A172 (cell line): ENCODE measurements at regions not wholly inside any gene's neighbourhood (a gene's known extent, or its start where the extent isn't known, plus 50 kb on each side); places are given as distances from the start of the nearest gene placed in this dataset.

Source experiments
- DNase-seq: peaks from one replicate; pipeline ENCODE4 v3.0.0-alpha.2; 2015; ENCODE audit warnings: low spot score

DNA sequence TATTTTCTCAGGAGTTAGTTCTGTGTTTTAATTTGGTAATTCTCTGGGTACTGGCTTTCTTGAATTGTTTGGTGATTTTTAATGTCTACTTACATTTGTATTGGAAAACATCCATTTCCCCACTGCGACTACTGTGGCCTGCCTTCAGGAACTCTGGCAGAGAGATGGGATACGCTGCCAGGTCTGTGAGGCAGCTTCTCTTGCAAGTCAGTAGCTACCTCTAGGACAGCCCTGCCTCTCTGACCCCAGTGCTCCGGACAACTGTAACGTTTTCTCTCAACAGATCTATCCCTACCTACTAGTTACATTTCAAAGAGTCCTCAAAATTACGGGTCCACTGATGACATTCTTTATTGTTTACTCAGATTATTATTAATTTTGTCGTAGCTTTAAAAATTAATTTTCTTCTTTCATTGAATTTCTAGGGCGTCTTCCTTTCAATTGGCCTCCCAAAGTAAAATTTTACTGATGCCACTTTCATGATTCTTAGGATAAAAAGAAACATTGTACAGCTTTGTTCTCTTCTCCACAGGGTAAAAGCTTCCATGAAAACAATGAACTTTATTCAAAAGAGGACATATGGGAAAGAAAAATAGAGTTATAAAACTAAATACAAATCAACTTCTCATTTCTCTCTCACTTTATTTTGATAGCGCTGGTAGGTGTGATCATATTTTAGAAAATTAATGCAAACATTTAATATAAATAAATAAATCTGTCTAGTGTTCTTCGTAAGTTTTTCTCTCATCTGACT, 123.2 kb upstream of the GOLGA8J start:
- DNase-seq = no peak

- DNase-seq = no peak
Measured at GRCh38 chr15:29952225-29952624, 130.0 kb upstream of the TJP1 start.

DNA sequence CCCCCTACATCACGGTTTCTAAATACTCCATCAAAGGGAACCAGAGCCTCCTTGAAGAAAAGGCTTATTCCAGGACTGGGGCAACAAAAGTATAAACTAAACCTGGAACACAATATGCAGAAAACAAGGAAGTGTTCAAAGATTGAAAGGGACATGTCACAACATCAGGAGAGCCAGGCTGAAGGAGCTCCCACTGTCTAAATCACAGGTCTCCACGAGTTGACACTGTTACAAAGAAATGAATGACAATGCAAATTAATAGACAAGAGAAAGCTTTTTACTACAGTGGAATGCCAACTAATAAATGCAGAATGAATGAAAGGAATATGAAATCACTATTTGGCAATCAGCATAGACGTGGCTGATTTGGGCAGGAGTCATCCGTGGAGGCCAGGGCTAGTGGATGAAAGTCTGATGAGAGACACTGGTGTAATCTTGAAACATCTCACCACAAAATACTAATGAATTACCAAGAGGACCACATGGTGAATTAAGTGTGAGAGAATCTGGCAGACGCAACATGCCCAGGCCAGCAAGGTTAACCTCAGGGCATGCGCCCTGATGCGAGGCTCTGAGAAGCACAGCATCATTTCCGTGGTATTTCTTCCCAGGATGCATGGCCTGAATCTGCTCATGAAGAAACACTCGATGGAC, 123.8 kb upstream of the TJP1 start:
- DNase-seq = no peak

DNA sequence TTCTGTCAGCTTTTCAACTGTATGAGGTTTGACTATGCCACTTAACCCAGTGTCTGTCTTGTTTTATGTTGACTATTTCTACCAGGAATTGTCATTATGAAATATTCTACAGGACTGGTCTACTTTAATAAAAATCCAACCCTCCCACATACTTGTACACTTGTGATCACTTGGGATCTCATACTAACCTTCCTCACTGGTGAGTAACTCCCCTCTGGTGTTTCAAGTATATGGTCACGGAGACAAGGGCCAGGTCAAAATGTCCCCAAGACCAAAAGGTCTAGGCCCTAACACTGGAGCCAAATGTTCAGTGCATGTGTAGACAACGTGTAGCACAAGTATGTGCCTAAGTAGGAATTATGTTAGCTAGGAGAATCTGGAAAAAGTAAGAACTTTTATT, 122.7 kb upstream of the TJP1 start:
- no peak for DNase-seq

DNA sequence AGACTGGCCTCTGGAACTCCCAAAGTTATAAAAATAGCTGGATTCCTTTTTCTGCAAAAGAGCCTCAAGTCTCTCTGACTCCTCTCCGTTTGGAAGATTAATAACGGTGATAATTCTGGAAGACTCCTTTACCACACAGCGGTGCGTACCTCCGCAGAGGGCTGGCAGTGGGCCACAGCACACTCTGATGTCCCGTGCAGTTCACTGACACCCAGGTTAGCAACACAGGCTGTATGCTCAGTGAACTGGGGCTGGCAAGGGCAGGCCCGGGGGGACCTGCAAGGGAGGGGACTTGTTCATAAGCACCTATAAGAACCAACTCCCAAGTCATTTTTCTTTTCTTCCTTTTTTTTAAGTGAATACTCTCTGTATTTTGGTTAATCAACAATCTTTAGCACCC, 120.3 kb upstream of the TJP1 start:
- no peak for DNase-seq

- no peak for DNase-seq
Measured at GRCh38 chr15:29942143-29942542, 119.9 kb upstream of the TJP1 start.

DNA sequence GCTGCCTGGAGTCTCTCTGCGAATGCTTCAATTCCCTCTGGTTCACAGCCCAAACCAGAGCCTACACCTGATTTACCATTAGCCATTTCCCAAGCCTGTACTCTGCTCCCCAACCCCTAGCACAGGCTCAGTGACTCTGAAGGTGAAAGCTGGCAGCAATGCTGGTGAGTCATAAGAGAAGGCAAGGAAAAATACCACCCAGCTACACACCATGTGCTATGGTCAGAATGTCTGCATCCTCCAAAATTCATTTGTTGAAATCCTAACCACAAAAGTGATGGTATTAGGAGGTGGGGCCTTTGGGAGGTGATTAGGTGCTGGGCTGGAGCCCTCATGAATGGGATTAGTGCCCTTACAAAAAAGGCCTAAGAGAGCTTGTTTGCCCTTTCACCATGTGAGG, 117.1 kb upstream of the TJP1 start:
- peak; percentile 70 for DNase-seq

GRCh38 chr15:29938361-29939335, 116.4 kb upstream of the TJP1 start:
- no peak for DNase-seq

- DNase-seq = no peak
Measured at GRCh38 chr15:29937956-29938355, 115.7 kb upstream of the TJP1 start.

DNA sequence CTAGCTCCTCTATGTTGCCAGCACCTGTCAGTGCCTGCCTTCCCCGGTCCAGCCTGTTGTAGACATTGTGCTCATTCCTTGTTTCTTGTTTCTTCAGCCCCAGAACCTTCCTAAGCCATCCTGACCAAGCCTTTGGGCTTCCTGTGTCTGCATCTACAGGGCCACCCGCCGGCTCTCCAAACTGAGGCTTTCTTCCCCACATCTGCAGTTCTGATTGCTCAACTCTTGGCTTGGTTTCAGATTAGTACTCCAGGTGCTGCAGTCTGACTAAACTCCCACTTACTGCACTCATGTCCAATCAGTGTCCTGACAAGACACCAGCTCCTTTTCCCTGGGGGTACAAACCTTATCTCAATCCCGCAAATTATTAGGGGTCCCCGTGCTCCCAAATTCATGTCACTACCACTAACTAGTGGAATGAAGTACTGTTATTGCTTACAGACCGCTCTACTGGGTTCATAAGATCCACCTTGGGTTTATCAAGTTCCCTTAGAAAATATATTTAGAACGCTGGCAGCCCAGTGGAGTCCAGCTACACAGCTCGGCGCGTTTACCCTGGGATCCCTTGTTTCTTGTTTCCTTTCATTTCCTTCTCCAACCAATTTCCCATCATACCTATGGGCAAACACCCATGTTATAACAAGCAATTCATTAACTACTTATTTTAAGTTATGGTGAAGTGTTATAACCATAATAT, 114.2 kb upstream of the TJP1 start:
- no peak for DNase-seq

- no peak for DNase-seq
Measured at GRCh38 chr15:29935296-29936004, 113.2 kb upstream of the TJP1 start.

- DNase-seq = peak; percentile 77
Measured at GRCh38 chr15:29934251-29934650, 112.0 kb upstream of the TJP1 start.

DNA sequence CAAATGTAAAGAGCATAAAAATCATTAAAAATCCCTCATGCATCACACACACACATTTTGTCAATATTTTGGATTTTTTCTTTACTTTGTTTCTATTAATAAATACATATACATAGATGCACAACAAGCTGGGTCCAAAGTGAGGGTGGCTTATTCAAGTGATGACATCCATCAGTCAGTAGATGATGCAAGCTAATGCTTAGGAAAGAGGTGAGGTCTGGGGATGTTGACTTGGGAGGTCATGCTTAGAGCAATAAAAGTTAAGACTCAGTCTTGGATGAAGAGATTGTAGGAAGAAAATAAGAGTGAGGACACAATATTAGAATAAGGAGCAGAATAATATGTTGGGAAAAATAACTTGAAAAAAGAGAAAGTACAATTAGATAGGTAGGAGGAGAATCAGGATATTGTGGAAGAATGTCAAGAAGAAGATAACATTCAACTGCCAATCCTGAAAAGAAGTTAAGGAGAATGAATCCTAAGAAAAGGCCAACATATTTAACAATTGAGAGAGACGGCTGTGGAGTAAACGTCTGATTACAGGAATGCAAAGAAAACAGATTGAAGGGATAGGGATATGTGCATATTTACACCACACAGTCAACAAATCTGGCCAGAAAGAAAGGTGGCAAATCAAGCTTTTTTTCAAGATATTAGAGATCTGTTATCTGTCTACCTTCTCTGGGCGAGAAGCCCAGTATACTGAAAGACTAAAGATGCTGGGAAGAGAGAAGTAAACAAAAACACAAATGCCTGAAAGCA, 111.0 kb upstream of the TJP1 start:
- no peak for DNase-seq

- no peak for DNase-seq
Measured at GRCh38 chr15:29926083-29926388, 103.8 kb upstream of the TJP1 start.

GRCh38 chr15:29925227-29926082, 103.2 kb upstream of the TJP1 start:
- peak; percentile 77 for DNase-seq

GRCh38 chr15:29924750-29925149, 102.5 kb upstream of the TJP1 start:
- peak; percentile 92 for DNase-seq

DNA sequence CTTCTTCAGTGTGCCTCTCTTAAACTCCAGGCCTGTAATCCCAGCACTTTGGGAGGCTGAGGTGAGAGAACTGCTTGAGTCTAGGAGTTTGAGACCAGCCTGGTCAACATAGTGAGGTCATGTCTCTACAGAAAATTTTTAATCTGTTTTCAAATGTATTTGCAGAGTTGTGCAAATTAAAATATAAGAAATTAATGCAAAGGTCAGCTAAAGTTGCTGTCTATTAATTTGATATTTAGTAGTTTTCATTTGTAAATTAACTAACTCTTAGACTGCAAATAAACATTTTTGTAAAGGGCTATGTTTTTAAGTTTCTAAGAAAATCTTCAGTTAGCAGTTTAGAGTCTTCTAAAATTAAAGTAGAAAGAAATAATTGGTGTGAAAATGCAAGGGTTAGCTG, 99.9 kb upstream of the TJP1 start:
- DNase-seq = no peak

GRCh38 chr15:29921130-29921601, 98.9 kb upstream of the TJP1 start:
- DNase-seq = peak; percentile 40

- DNase-seq = peak; percentile 81
Measured at GRCh38 chr15:29920515-29920914, 98.2 kb upstream of the TJP1 start.
